Parathyroid adenoma (tissue), 2 donors: ENCODE measurements at regions not wholly inside any gene's neighbourhood (a gene's known extent, or its start where the extent isn't known, plus 50 kb on each side); places are given as distances from the start of the nearest gene placed in this dataset.

Source experiments
- H2AFZ ChIP-seq: fragments of 300-600 bp; sonication (generic); one replicate; pipeline ENCODE4 v1.7.0; 2017; ENCODE audit warnings: antibody characterized with exemption, mild to moderate bottlenecking
- H3K27ac ChIP-seq: fragments of 300-600 bp; sonication (generic); one replicate; pipeline ENCODE4 v1.7.0; 2017
- H3K27me3 ChIP-seq: fragments of 300-600 bp; sonication (generic); one replicate; pipeline ENCODE4 v1.7.0; 2017; ENCODE audit warnings: low read length; ENCODE audit not compliant: control insufficient read depth, insufficient read depth
- H3K36me3 ChIP-seq: fragments of 300-600 bp; sonication (generic); one replicate; pipeline ENCODE4 v1.7.0; 2017; ENCODE audit warnings: low read length; ENCODE audit not compliant: control insufficient read depth, insufficient read depth
- H3K4me1 ChIP-seq: fragments of 300-600 bp; sonication (generic); one replicate; pipeline ENCODE4 v1.7.0; 2017; ENCODE audit warnings: control low read depth
- H3K4me2 ChIP-seq: fragments of 300-600 bp; sonication (generic); one replicate; pipeline ENCODE4 v1.7.0; 2017; ENCODE audit warnings: low read length
- H3K4me3 ChIP-seq: fragments of 300-600 bp; sonication (generic); one replicate; pipeline ENCODE4 v1.7.0; 2017; ENCODE audit warnings: low read depth, low read length
- H3K79me2 ChIP-seq: fragments of 300-600 bp; sonication (generic); one replicate; pipeline ENCODE4 v1.7.0; 2017; ENCODE audit warnings: control low read depth
- H3K9ac ChIP-seq: fragments of 300-600 bp; sonication (generic); one replicate; pipeline ENCODE4 v1.7.0; 2017; ENCODE audit warnings: mild to moderate bottlenecking
- H3K9me3 ChIP-seq: fragments of 300-600 bp; sonication (generic); one replicate; pipeline ENCODE4 v1.7.0; 2017; ENCODE audit warnings: low read length; ENCODE audit not compliant: control insufficient read depth
- CTCF ChIP-seq: fragments of 300-600 bp; sonication (generic); IDR thresholded peaks from one replicate; pipeline ENCODE4 v1.7.0; 2017; ENCODE audit warnings: antibody characterized with exemption, mild to moderate bottlenecking
- donor health status: primary hyperparathyroidism.

DNA sequence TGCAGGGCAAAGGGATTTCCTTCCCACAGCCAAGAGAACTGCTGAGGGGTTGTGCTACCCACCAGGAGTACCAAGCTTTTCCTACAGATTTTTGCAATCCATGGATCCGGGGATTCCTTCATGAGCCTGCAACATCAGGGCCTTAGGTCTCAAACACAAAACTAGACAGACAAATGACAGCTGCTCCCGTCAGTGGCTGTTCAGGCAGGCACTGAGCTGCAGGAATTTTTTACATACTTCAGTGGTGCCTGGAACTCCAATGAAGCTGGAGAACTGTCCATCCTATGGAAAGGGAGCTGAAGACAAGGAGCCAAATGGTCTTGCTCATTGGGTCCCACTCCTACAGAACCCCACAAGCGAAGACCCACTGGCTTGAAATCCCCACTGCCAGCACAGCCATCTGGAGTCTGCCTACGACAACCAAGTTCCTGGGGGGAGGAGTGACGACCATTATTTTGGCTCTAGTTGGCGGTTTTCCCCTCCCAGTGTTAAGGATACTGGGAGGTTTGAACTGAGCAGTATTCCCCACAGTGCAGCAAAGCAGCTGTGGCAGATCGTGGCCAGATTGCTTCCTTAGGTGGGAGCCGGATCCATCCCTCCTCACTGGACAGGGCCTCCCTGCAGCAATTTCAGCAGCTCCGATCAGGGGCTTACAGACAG is 157.7 kb upstream of the TMEM45B start:
- H2AFZ ChIP-seq, result no peak overlapping the region
- H3K4me1 ChIP-seq, result no peaks in the 10 kb centered on the region
- H3K36me3 ChIP-seq, result no peaks in the 10 kb centered on the region
- no peak for TF ChIP-seq CTCF
- H3K9me3 ChIP-seq, result no peaks in the 10 kb centered on the region
- no peaks in the 10 kb centered on the region for H3K27me3 ChIP-seq
- no peak overlapping the region for H3K9ac ChIP-seq
- H3K4me2 ChIP-seq, result no peak overlapping the region
- H3K79me2 ChIP-seq, result no peaks in the 10 kb centered on the region
- no peak overlapping the region for H3K4me3 ChIP-seq
- no peak overlapping the region for H3K27ac ChIP-seq

GRCh38 chr11:129658526-129658867 is 157.2 kb upstream of the TMEM45B start:
- TF ChIP-seq CTCF, result no peak
- no peaks in the 10 kb centered on the region for H3K79me2 ChIP-seq
- no peak overlapping the region for H3K4me2 ChIP-seq
- H2AFZ ChIP-seq, result no peak overlapping the region
- no peaks in the 10 kb centered on the region for H3K4me1 ChIP-seq
- H3K27me3 ChIP-seq, result no peaks in the 10 kb centered on the region
- no peak overlapping the region for H3K4me3 ChIP-seq
- H3K27ac ChIP-seq, result no peak overlapping the region
- no peaks in the 10 kb centered on the region for H3K9me3 ChIP-seq
- H3K36me3 ChIP-seq, result no peaks in the 10 kb centered on the region
- H3K9ac ChIP-seq, result no peak overlapping the region

DNA sequence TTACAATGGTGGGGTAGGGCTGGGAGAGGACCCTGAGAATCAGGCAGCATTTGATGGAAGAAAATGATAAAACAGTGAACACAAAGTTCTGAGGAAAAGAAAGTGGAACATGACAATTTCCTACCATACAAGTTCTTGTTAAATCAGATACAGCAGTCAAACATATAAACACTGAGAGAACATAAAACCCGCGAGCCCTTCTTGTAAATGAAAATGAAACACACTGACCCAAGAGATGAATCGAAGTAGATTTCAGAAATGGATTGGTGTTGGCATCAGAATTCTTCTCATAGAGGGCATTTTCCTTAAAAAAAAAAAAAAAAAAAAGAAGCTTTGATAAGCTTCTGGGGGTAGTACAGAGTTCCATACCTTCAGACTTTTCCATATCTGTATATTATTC is 134.7 kb upstream of the TMEM45B start:
- no peak for TF ChIP-seq CTCF
- Histone ChIP-seq H3K27ac (no peak overlapping the region), H2AFZ (no peak overlapping the region), H3K4me3 (no peak overlapping the region), H3K4me1 (no peaks in the 10 kb centered on the region), H3K27me3 (no peaks in the 10 kb centered on the region), H3K9me3 (no peaks in the 10 kb centered on the region), H3K9ac (no peak overlapping the region), H3K4me2 (no peak overlapping the region), H3K79me2 (no peaks in the 10 kb centered on the region), H3K36me3 (no peaks in the 10 kb centered on the region)

- Histone ChIP-seq H3K27ac (no peak overlapping the region), H3K9ac (no peak overlapping the region), H3K27me3 (no peaks in the 10 kb centered on the region), H2AFZ (no peak overlapping the region), H3K4me1 (no peaks in the 10 kb centered on the region), H3K4me3 (no peak overlapping the region), H3K79me2 (no peaks in the 10 kb centered on the region), H3K36me3 (no peaks in the 10 kb centered on the region), H3K9me3 (no peaks in the 10 kb centered on the region), H3K4me2 (no peak overlapping the region)
- no peak for TF ChIP-seq CTCF
Measured at GRCh38 chr11:129681344-129682114, 134.1 kb upstream of the TMEM45B start.

- Histone ChIP-seq H2AFZ (no peak overlapping the region), H3K9me3 (no peaks in the 10 kb centered on the region), H3K79me2 (no peaks in the 10 kb centered on the region), H3K4me3 (no peak overlapping the region), H3K27me3 (no peaks in the 10 kb centered on the region), H3K27ac (no peak overlapping the region), H3K9ac (no peak overlapping the region), H3K4me1 (no peaks in the 10 kb centered on the region), H3K36me3 (no peaks in the 10 kb centered on the region), H3K4me2 (no peak overlapping the region)
- no peak for TF ChIP-seq CTCF
Measured at GRCh38 chr11:129686269-129686668, 129.4 kb upstream of the TMEM45B start.
